Islet of Langerhans (tissue), 1 donor: ENCODE measurements at regions not wholly inside any gene's neighbourhood (a gene's known extent, or its start where the extent isn't known, plus 50 kb on each side); places are given as distances from the start of the nearest gene placed in this dataset.
"Not testable (repeated sequence)": the region's sequence is repeated elsewhere in the genome, so short reads cannot be mapped to it uniquely, and the experiment has no call there.

Experiments used
- FAIRE-seq: peaks from one replicate; lab custom pipeline; 2011; peaks lifted over from hg19 to GRCh38; lab: Jason Lieb, UNC

- FAIRE-seq, result no peak
Observed at GRCh38 chr21:31450980-31451379, 106.9 kb upstream of the TIAM1 start.

GRCh38 chr21:31449921-31450535 is 106.0 kb upstream of the TIAM1 start:
- no peak for FAIRE-seq

GRCh38 chr21:31448496-31448895 is 104.4 kb upstream of the TIAM1 start:
- FAIRE-seq, result no peak

- FAIRE-seq, result no peak
Observed at GRCh38 chr21:31447505-31447904, 103.4 kb upstream of the TIAM1 start.

GRCh38 chr21:31446226-31446855 is 102.3 kb upstream of the TIAM1 start:
- no peak for FAIRE-seq

GRCh38 chr21:31445137-31445536 is 101.1 kb upstream of the TIAM1 start:
- FAIRE-seq, result no peak

- no peak for FAIRE-seq
Observed at GRCh38 chr21:31443736-31444521, 99.9 kb upstream of the TIAM1 start.

- FAIRE-seq, result no peak
Observed at GRCh38 chr21:31442339-31442738, 98.3 kb upstream of the TIAM1 start.

- no peak for FAIRE-seq
Observed at GRCh38 chr21:31429506-31429905, 85.4 kb upstream of the TIAM1 start.

GRCh38 chr21:31426235-31426797 is 82.3 kb upstream of the TIAM1 start:
- FAIRE-seq, result no peak

- FAIRE-seq, result no peak
Observed at GRCh38 chr21:31425138-31425537, 81.1 kb upstream of the TIAM1 start.

- no peak for FAIRE-seq
Observed at GRCh38 chr21:31424058-31424457, 80.0 kb upstream of the TIAM1 start.

GRCh38 chr21:31420988-31421387 is 76.9 kb upstream of the TIAM1 start:
- FAIRE-seq, result no peak

GRCh38 chr21:31420354-31420753 is 76.3 kb upstream of the TIAM1 start:
- no peak for FAIRE-seq

GRCh38 chr21:31418377-31419001 is 74.4 kb upstream of the TIAM1 start:
- FAIRE-seq, result no peak

- FAIRE-seq, result not testable (repeated sequence)
Observed at GRCh38 chr21:31417214-31417613, 73.2 kb upstream of the TIAM1 start.

GRCh38 chr21:31416465-31416864 is 72.4 kb upstream of the TIAM1 start:
- no peak for FAIRE-seq

GRCh38 chr21:31414263-31415000 is 70.4 kb upstream of the TIAM1 start:
- no peak for FAIRE-seq

GRCh38 chr21:31413698-31414097 is 69.6 kb upstream of the TIAM1 start:
- FAIRE-seq, result no peak

- FAIRE-seq, result no peak
Observed at GRCh38 chr21:31410499-31411131, 66.6 kb upstream of the TIAM1 start.

GRCh38 chr21:31409831-31410487 is 65.9 kb upstream of the TIAM1 start:
- no peak for FAIRE-seq
